WTC11 (cell line): ENCODE measurements at regions not wholly inside any gene's neighbourhood (a gene's known extent, or its start where the extent isn't known, plus 50 kb on each side); places are given as distances from the start of the nearest gene placed in this dataset.

ENCODE experiments used
- ATF3 ChIP-seq: sonication (generic); formaldehyde crosslinking; conservative IDR thresholded peaks from 2 replicates; pipeline ENCODE4 v1.8.1; 2022; ENCODE audit warnings: mild to moderate bottlenecking, missing genetic modification reagents
- CTCF ChIP-seq: fragments of 200-600 bp; IDR thresholded peaks from 2 replicates; pipeline ENCODE4 v1.8.0; 2022; ENCODE audit warnings: antibody characterized with exemption
- ESRRA ChIP-seq: sonication (generic); formaldehyde crosslinking; IDR thresholded peaks from 2 replicates; pipeline ENCODE4 v1.8.1; 2022; ENCODE audit warnings: mild to moderate bottlenecking, missing genetic modification reagents, borderline replicate concordance
- HMGXB4 ChIP-seq: sonication (generic); formaldehyde crosslinking; IDR thresholded peaks from 2 replicates; pipeline ENCODE4 v1.8.1; 2023; ENCODE audit warnings: mild to moderate bottlenecking, moderate library complexity, missing genetic modification reagents
- SMAD3 ChIP-seq: sonication (generic); formaldehyde crosslinking; IDR thresholded peaks from 2 replicates; pipeline ENCODE4 v1.8.0; 2022; ENCODE audit warnings: missing genetic modification reagents, mild to moderate bottlenecking, borderline replicate concordance
- USF2 ChIP-seq: sonication (generic); formaldehyde crosslinking; IDR thresholded peaks from 2 replicates; pipeline ENCODE4 v1.8.1; 2023; ENCODE audit warnings: mild to moderate bottlenecking, missing genetic modification reagents, moderate library complexity
- ZBTB21 ChIP-seq: sonication (generic); formaldehyde crosslinking; IDR thresholded peaks from 2 replicates; pipeline ENCODE4 v1.8.1; 2023; ENCODE audit warnings: mild to moderate bottlenecking, missing genetic modification reagents, borderline replicate concordance
- ZNF121 ChIP-seq: sonication (generic); formaldehyde crosslinking; IDR thresholded peaks from 2 replicates; pipeline ENCODE4 v1.8.0; 2023; ENCODE audit warnings: missing genetic modification reagents
- ZNF138 ChIP-seq: sonication (generic); formaldehyde crosslinking; conservative IDR thresholded peaks from 2 replicates; pipeline ENCODE4 v1.8.1; 2022; ENCODE audit warnings: mild to moderate bottlenecking, moderate library complexity, missing genetic modification reagents
- ZNF425 ChIP-seq: fragments of 250-450 bp; sonication (Bioruptor Pico); conservative IDR thresholded peaks from 2 replicates; pipeline ENCODE4 v1.9.0; 2021; ENCODE audit warnings: mild to moderate bottlenecking
- TF ChIP-seq, protein P1 (sequence below): sonication (generic); formaldehyde crosslinking; IDR thresholded peaks from 2 replicates; pipeline ENCODE4 v1.8.1; 2022; ENCODE audit warnings: low read depth, mild to moderate bottlenecking, moderate library complexity, missing genetic modification reagents, borderline replicate concordance
- TF ChIP-seq, protein P2 (sequence below): sonication (generic); formaldehyde crosslinking; IDR thresholded peaks from 2 replicates; pipeline ENCODE4 v1.8.0; 2022; ENCODE audit warnings: mild to moderate bottlenecking, missing genetic modification reagents
- TF ChIP-seq, protein P3 (sequence below): sonication (generic); formaldehyde crosslinking; conservative IDR thresholded peaks from 2 replicates; pipeline ENCODE4 v1.8.1; 2023; ENCODE audit warnings: mild to moderate bottlenecking, low read depth, missing genetic modification reagents, moderate library complexity

GRCh38 chr2:144648837-144649465, 129.0 kb upstream of the ZEB2 start:
- TF ChIP-seq, protein P1, sequence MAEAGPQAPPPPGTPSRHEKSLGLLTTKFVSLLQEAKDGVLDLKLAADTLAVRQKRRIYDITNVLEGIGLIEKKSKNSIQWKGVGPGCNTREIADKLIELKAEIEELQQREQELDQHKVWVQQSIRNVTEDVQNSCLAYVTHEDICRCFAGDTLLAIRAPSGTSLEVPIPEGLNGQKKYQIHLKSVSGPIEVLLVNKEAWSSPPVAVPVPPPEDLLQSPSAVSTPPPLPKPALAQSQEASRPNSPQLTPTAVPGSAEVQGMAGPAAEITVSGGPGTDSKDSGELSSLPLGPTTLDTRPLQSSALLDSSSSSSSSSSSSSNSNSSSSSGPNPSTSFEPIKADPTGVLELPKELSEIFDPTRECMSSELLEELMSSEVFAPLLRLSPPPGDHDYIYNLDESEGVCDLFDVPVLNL (CRISPR knock-in tag): no peak
- no peak for TF ChIP-seq CTCF
- TF ChIP-seq, protein P2, sequence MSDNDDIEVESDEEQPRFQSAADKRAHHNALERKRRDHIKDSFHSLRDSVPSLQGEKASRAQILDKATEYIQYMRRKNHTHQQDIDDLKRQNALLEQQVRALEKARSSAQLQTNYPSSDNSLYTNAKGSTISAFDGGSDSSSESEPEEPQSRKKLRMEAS (CRISPR knock-in tag): no peak
- no peak for TF ChIP-seq USF2 (CRISPR knock-in tag)
- TF ChIP-seq HMGXB4 (CRISPR knock-in tag): no peak
- TF ChIP-seq ZBTB21 (CRISPR knock-in tag): no peak
- TF ChIP-seq, protein P3, sequence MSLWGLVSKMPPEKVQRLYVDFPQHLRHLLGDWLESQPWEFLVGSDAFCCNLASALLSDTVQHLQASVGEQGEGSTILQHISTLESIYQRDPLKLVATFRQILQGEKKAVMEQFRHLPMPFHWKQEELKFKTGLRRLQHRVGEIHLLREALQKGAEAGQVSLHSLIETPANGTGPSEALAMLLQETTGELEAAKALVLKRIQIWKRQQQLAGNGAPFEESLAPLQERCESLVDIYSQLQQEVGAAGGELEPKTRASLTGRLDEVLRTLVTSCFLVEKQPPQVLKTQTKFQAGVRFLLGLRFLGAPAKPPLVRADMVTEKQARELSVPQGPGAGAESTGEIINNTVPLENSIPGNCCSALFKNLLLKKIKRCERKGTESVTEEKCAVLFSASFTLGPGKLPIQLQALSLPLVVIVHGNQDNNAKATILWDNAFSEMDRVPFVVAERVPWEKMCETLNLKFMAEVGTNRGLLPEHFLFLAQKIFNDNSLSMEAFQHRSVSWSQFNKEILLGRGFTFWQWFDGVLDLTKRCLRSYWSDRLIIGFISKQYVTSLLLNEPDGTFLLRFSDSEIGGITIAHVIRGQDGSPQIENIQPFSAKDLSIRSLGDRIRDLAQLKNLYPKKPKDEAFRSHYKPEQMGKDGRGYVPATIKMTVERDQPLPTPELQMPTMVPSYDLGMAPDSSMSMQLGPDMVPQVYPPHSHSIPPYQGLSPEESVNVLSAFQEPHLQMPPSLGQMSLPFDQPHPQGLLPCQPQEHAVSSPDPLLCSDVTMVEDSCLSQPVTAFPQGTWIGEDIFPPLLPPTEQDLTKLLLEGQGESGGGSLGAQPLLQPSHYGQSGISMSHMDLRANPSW (CRISPR knock-in tag): no peak
- no peak for TF ChIP-seq ESRRA (CRISPR knock-in tag)
- no peak for TF ChIP-seq ZNF138
- no peak for TF ChIP-seq ATF3
- no peak for TF ChIP-seq ZNF425 (CRISPR knock-in tag)
- no peak for TF ChIP-seq SMAD3 (CRISPR knock-in tag)
- no peak for TF ChIP-seq ZNF121 (CRISPR knock-in tag)
